Suppressor macrophage treated with lipopolysaccharide for 4 hours (primary cell): ENCODE measurements at regions not wholly inside any gene's neighbourhood (a gene's known extent, or its start where the extent isn't known, plus 50 kb on each side); places are given as distances from the start of the nearest gene placed in this dataset.

Experiments used
- DNase-seq: peaks from one replicate; pipeline ENCODE4 v3.0.0-alpha.2; 2020

- no peak for DNase-seq
Measured at GRCh38 chr4:174586651-174587050, 64.4 kb upstream of the HPGD start.

GRCh38 chr4:174583056-174583455 lies 60.8 kb upstream of the HPGD start:
- DNase-seq, result no peak

DNA sequence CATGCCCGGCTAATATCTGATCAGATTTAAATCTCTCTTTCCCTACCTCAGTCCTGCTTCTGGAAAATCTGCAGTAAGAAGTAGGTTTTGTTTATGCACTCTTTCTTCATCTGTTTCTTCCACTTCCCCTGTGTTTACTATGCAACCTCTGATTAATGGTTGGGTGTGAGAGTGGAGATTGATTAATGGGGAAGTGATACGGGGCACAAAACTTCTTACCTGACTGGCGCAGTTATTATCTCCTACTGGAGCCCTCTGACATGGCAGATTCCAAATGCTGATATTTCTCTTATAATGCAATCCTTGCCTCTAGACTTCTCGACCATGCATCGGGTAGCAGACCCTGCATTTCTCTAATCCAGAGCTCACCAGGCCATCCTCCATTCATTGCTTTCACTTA lies 60.2 kb upstream of the HPGD start:
- DNase-seq, result no peak

DNA sequence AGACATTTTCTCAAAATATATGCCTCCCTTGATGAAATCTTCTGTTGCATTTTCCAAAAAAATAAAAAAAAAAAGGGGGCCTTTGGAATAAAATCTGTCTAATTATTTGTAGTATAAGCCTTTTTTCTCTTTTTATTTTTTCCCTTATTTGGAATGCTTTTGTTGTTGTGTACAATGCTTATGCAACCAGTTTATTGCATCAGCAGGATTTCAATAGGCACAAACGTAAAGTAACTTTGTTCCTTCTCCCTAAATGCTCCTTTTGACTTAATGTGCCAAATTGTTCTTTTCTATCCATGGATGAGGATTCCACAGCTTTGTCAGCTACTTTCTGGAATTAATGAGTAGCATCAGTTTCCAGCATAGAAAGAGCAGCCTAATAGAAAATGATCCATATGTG lies 59.6 kb upstream of the HPGD start:
- DNase-seq, result no peak

DNA sequence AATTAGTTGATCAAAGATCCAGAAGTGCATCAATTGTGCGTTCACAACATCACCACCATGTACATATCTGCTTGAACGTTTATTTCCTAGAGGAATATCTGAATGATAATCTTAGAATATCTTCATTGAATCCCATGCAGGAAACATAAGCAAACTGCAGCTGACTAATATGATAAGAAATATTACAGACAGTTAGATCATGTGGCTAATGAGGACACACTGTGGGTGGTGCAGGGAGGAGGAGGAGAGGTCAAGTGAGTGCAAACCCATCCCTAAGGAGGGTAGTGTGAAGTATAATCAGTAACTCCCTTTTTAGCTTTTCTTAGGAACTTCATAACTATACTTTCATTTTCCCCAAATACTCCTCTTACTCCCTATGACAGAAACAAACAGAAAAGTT lies 58.3 kb upstream of the HPGD start:
- DNase-seq, result peak; percentile 59

DNA sequence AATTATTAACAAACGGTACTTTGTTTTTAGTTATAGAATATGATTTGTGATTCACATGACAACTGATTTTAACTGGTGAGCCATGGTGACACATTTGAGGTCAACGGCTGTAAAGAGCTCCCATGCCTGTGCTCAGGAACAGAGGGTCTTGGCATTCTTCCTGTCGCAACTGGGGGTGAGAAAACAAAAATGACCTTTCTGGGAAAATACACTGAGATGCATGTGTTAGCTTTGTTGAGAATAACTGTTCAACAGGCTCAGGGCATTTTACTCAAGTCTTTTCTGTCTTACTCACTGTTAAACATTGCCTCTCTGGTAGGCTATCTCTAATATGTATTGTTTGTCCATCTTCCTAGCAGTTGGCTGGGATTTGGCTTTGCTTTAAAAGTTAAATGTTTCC lies 57.1 kb upstream of the HPGD start:
- DNase-seq, result no peak

GRCh38 chr4:174578366-174578765 lies 56.1 kb upstream of the HPGD start:
- no peak for DNase-seq

DNA sequence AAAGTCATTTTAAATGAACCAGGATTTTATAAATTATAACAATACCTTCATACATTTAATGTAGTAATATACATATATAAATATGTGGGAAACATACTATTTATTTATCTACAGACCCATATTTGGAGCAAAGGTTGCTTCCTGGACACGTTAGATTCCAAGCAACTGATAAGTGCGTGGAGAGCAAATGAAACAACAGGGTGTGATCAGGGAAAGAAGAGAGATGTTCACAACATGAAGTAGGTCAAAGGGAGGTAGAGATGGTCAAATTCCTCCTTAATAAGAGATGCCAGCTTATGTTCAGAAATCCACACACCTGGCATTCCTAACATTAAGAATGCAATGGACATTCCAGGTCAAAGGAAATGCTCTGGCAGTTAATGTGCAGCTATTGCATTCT lies 53.1 kb upstream of the HPGD start:
- no peak for DNase-seq
